Naive thymus-derived CD8-positive, alpha-beta T cell (primary cell): ENCODE measurements at regions not wholly inside any gene's neighbourhood (a gene's known extent, or its start where the extent isn't known, plus 50 kb on each side); places are given as distances from the start of the nearest gene placed in this dataset.
A peak's percentile ranks its signal among the peaks of the same experiment; 100 is the strongest.

ENCODE experiments used
- ATAC-seq, 2 donors: fragments of 150-1000 bp; cut with Tn5 transposase in 1 of 2; sonication (Bioruptor Pico), chemical (Tn5 transposase) in 1 of 2; 1 replicate in 1 of 2; 2 replicates in 1 of 2; pipeline ENCODE4 v1.10.0; 2021; ENCODE audit warnings: mild to moderate bottlenecking in 2 of 2, moderate library complexity in 2 of 2
- POLR2A ChIA-PET: fragments of 350-600 bp; sonication (Branson Sonifier 250); formaldehyde crosslinking; loops from one replicate; lab custom pipeline; 2021; ENCODE audit warnings: antibody characterized with exemption; lab: Charles Lee
- DNase-seq, 10 donors: peaks; one replicate each; pipeline versions ENCODE4 v3.0.0 to v3.0.0-alpha.2; 2020 to 2022
- H3K27ac Mint-ChIP-seq, 10 donors: one replicate each; pipeline ENCODE4 v1.8.0; 2020 to 2022; ENCODE audit warnings: mild to moderate bottlenecking in 10 of 10, mixed read lengths in 10 of 10, moderate library complexity in 4 of 10, inconsistent platforms in 1 of 10
- H3K27me3 Mint-ChIP-seq, 5 donors: one replicate each; pipeline ENCODE4 v1.8.0; 2021 to 2022; ENCODE audit warnings: mixed read lengths in 5 of 5
- H3K36me3 Mint-ChIP-seq, 3 donors: one replicate each; pipeline ENCODE4 v1.8.0; 2020 to 2022; ENCODE audit warnings: mixed read lengths in 3 of 3, mild to moderate bottlenecking in 2 of 3, inconsistent platforms in 1 of 3
- H3K4me1 Mint-ChIP-seq, 4 donors: one replicate each; pipeline ENCODE4 v1.8.0; 2021 to 2022; ENCODE audit warnings: mixed read lengths in 4 of 4
- H3K4me3 Mint-ChIP-seq, 10 donors: one replicate each; pipeline ENCODE4 v1.8.0; 2020 to 2022; ENCODE audit warnings: mild to moderate bottlenecking in 10 of 10, mixed read lengths in 10 of 10, moderate library complexity in 6 of 10, inconsistent platforms in 1 of 10
- H3K9me3 Mint-ChIP-seq, 9 donors: one replicate each; pipeline ENCODE4 v1.8.0; 2020 to 2022; ENCODE audit warnings: mixed read lengths in 9 of 9, mild to moderate bottlenecking in 3 of 9, inconsistent platforms in 1 of 9, moderate library complexity in 1 of 9

DNA sequence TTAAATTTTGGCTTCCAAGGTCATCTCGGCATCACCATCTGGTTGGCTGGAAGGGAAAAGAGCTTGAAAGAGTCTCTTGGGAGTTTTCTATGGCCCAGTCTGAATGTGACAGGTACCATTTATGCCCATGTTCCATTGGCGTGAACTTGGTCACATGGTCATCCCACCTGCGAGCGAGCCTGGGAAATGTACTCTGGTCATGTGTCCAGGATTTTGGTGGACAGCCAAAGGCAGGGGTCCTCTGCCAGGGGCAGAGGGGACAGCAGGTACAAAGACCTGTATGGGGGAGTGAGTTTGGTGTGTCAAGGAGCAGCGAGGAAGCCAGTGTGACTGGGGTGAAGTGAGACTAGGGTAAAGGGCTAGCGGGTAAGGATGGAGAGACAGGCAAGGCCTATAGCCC is 112.6 kb downstream of the CDC5L start:
- no peaks in the 10 kb centered on the region for H3K36me3 Mint-ChIP-seq
- H3K9me3 Mint-ChIP-seq, result peaks cover 0 to 2% (median 0%) of the 10 kb centered on the region in 9 donors
- ATAC-seq, result no peak
- no peak overlapping the region for H3K4me3 Mint-ChIP-seq
- H3K27ac Mint-ChIP-seq, result no peak overlapping the region
- no peaks in the 10 kb centered on the region for H3K4me1 Mint-ChIP-seq
- H3K27me3 Mint-ChIP-seq, result peaks cover 4 to 13% (median 6%) of the 10 kb centered on the region in 5 donors
- DNase-seq, result no peak
- POLR2A ChIA-PET, result no interaction called here

DNA sequence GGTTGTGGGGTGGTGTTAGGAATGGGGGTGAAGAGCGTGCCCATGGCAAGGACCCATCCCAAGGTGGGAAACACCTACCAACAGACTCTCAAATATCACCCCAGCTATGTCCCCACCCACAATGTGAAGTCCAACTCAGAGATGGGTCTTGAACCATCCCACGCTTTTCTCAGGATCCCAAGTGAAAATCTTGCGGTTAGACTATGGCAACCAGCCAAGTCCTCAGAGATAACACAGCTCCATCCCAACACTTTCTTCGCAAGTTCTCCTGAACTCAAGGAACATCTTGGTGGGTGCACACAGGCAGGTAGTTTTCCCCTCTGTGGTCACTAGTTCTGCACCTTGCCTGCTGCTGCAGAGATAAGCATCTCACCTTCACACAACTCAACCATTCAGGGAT is 116.0 kb downstream of the CDC5L start:
- DNase-seq (no peak), ATAC-seq (no peak)
- Mint-ChIP-seq H3K36me3 (no peaks in the 10 kb centered on the region), H3K27ac (no peak overlapping the region), H3K4me1 (no peaks in the 10 kb centered on the region), H3K27me3 (peaks cover 3 to 18% (median 7%) of the 10 kb centered on the region in 5 donors), H3K9me3 (peaks cover 0 to 2% (median 0%) of the 10 kb centered on the region in 9 donors), H3K4me3 (no peak overlapping the region)
- POLR2A ChIA-PET, result interaction anchor here (0.6 kb wide), 1 partner anchor 58 kb away, joined by 3 read pairs; no protein-coding TSS in a partner anchor

DNA sequence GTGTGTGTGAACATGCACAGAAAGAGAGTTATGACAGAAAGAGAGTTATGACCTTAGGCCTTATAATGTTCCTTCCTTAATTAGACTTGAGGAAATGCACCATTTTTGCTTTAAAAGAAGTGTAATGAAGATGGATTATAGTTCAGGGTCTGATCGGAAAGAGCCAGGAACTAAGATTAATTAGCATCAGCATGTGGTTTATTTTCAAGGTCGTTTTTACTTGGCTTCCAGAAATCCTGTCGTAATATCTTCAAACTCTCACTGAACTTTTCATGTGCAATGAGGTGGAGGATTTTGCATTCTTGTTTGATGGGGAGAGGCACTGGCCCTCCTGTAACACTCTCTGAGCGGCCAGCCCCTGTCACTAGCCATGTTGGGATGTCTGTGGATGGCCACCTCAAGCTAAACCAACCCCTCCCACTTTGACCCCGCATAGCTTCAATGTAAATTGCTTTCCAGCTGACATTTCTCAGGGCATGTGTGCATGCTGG is 116.8 kb downstream of the CDC5L start:
- H3K27ac Mint-ChIP-seq, result no peak overlapping the region
- no peaks in the 10 kb centered on the region for H3K4me1 Mint-ChIP-seq
- H3K27me3 Mint-ChIP-seq, result peaks cover 3 to 18% (median 7%) of the 10 kb centered on the region in 5 donors
- DNase-seq (no peak), ATAC-seq (no peak)
- no peak overlapping the region for H3K4me3 Mint-ChIP-seq
- H3K36me3 Mint-ChIP-seq, result peaks cover 0 to 7% (median 0%) of the 10 kb centered on the region in 3 donors
- POLR2A ChIA-PET, result no interaction called here
- peaks cover 0 to 2% (median 0%) of the 10 kb centered on the region in 9 donors for H3K9me3 Mint-ChIP-seq

DNA sequence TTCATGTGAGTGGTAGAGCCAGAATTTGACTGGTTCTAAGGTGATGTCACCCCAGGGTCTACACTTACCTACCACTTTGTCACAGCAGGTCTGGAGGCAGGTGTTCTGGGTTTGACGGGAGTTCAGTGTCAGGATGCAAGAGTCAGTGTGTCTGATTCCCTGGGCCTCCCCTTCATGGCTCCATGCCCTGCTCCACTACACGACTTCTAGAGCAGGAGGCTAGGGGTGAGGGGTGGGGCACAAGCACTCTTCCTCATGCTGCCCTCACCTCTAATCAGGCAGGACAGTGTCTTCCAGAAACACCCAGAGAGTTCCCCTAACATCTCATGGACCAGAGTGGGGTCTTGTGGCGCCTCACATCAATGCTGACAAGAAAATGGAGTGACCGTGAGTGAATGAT is 118.2 kb downstream of the CDC5L start:
- Mint-ChIP-seq H3K27me3 (peaks cover 3 to 18% (median 7%) of the 10 kb centered on the region in 5 donors), H3K27ac (no peak overlapping the region), H3K4me3 (no peak overlapping the region), H3K36me3 (peaks cover 0 to 7% (median 0%) of the 10 kb centered on the region in 3 donors), H3K9me3 (peaks cover 0 to 15% (median 2%) of the 10 kb centered on the region in 9 donors), H3K4me1 (peaks cover 0 to 2% (median 0%) of the 10 kb centered on the region in 4 donors)
- DNase-seq (no peak), ATAC-seq (no peak)
- POLR2A ChIA-PET, result no interaction called here

DNA sequence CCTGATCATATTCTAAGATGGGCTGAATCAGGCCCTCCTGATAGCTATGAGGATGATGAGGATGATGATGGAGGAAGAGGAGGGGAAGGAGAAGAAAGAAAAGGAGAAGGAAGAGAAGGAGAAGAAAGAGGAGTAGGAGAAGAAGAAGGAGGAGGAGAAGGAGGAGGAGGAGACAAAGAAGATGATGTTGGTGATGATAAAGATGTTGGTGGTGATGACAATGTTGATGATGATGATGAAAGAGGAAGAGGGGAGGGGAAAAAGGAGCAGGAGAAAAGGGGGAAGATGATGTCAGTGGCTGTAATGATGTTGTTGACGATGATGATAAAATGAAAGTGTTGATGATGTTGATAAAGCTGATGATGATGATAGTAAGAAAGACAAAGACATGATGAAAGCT is 119.5 kb downstream of the CDC5L start:
- no peak overlapping the region for H3K27ac Mint-ChIP-seq
- peaks cover 0 to 7% (median 0%) of the 10 kb centered on the region in 3 donors for H3K36me3 Mint-ChIP-seq
- H3K4me3 Mint-ChIP-seq, result no peak overlapping the region
- peaks cover 0 to 2% (median 0%) of the 10 kb centered on the region in 4 donors for H3K4me1 Mint-ChIP-seq
- ATAC-seq (no peak), DNase-seq (no peak)
- H3K27me3 Mint-ChIP-seq, result peaks cover 3 to 18% (median 7%) of the 10 kb centered on the region in 5 donors
- peaks cover 0 to 23% (median 2%) of the 10 kb centered on the region in 9 donors for H3K9me3 Mint-ChIP-seq
- POLR2A ChIA-PET, result no interaction called here

DNA sequence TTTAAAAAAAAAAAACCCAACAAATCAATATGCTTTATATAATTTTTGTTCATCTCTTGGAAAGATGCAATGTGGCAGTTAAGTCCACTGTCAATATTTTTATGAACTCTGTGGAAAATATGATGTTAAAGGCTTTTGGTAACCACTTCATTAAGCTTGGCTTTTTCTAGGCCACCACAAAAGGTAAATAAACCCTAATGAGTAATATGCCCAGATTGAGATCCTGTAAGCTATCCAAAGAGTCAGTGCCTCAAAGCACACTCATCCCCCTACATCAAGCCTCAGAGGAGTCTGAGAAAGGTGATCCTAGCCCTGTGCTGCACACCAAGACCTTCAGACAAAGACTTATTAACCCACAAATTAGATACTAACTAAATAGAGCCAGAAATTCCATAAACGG is 121.1 kb downstream of the CDC5L start:
- no peak overlapping the region for H3K4me3 Mint-ChIP-seq
- H3K27ac Mint-ChIP-seq, result no peak overlapping the region
- H3K27me3 Mint-ChIP-seq, result peaks cover under 1 to 18% (median 7%) of the 10 kb centered on the region in 5 donors
- peaks cover 0 to 7% (median 0%) of the 10 kb centered on the region in 3 donors for H3K36me3 Mint-ChIP-seq
- H3K4me1 Mint-ChIP-seq, result peaks cover 0 to 2% (median 0%) of the 10 kb centered on the region in 4 donors
- ATAC-seq (no peak), DNase-seq (no peak)
- POLR2A ChIA-PET, result no interaction called here
- peaks cover 0 to 23% (median 2%) of the 10 kb centered on the region in 9 donors for H3K9me3 Mint-ChIP-seq

DNA sequence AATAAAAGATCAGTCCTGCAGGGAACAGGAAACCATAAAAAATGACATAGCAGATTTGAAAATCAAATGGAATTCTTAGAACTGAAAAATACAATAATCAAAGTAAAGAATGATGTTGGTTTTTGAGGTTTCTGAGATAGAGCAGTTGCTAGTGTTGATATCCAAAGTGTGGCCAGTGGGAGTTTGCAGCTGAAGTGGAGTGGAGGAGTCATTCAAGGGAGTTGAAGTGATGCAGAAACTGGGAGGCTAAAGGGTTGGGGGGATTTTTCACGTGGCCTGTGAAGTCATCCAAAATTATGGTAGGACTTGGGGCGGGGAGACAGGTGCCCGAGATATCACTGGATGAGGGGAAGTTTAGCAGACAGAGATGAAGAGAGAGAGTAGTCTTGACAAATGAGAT is 123.6 kb downstream of the CDC5L start:
- H3K9me3 Mint-ChIP-seq, result peaks cover 0 to 23% (median 2%) of the 10 kb centered on the region in 9 donors
- POLR2A ChIA-PET, result no interaction called here
- H3K27me3 Mint-ChIP-seq, result peaks cover 0 to 6% (median 1%) of the 10 kb centered on the region in 5 donors
- no peak for DNase-seq
- H3K4me3 Mint-ChIP-seq, result no peak overlapping the region
- no peak for ATAC-seq
- peaks cover 0 to 7% (median 0%) of the 10 kb centered on the region in 3 donors for H3K36me3 Mint-ChIP-seq
- peaks cover 0 to 2% (median 0%) of the 10 kb centered on the region in 4 donors for H3K4me1 Mint-ChIP-seq
- peak overlapping the region in 1 of 10 donors; percentile 8 for H3K27ac Mint-ChIP-seq

DNA sequence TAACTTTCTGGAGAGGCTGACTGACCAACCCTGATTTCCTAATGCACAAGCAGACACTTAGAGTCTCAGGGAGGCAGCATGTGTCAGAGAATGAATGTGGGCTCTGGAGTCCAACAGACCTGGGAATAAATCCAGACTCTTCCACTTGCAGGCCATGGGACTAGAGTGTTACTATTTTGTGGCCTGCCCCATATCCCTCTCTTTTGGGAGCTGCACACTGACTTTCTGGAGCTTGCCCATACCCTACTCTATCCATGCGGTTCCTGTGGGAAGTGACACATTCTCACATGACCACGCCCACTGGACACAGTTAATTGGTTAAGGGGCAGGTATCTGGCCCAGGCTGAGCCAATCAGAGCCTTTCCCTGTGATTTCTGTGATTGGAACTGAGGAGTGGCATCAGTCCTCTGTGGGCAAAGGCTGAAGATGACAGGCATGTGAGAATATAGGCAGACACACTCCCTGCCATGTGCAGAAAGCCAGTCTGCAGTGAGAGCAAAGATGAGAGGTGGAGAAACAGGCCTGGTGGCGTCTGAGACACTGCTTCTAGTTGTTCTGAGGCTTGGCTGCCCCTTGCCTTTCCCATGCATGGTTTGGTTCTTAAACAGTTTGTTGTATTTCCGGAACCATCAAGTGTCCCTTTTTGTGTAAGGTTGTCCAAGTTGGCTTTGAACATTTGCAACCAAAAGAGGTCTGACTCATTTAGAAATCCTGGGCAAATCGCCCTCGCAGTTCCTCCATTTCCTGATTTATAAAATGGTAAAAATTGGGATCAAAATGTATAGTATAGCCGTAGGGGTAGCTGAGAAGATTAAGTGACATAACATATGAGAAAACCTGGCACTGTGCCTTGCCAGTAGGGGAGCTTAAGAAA is 125.6 kb downstream of the CDC5L start:
- no peaks in the 10 kb centered on the region for H3K27me3 Mint-ChIP-seq
- peaks cover 0 to 7% (median 0%) of the 10 kb centered on the region in 3 donors for H3K36me3 Mint-ChIP-seq
- no peak overlapping the region for H3K27ac Mint-ChIP-seq
- H3K9me3 Mint-ChIP-seq, result peaks cover 0 to 24% (median 5%) of the 10 kb centered on the region in 9 donors
- H3K4me1 Mint-ChIP-seq, result peaks cover 0 to 2% (median 0%) of the 10 kb centered on the region in 4 donors
- no peak overlapping the region for H3K4me3 Mint-ChIP-seq
- POLR2A ChIA-PET, result no interaction called here
- no peak for DNase-seq
- no peak for ATAC-seq

DNA sequence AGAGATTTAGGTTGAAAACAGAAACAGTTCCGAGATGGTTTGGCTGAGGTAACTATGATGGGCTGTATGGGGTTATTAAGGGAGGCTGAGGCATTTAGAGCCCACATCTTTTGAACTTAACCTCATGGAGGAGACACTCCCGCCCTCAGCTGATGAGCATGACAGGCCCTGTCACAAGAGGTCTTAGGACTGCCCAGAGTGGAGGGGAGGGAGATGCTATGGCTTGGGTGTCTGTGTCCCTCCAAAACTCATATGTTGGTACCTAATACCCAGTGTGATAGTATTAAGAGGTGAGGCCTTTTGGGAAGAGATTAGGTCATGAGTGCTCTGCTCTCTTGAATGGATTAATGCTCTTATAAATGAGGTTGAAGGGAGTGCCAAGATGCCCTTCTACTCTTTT is 126.6 kb downstream of the CDC5L start:
- Mint-ChIP-seq H3K27me3 (peaks cover 0 to 5% (median 0%) of the 10 kb centered on the region in 5 donors), H3K36me3 (peaks cover 0 to 11% (median 0%) of the 10 kb centered on the region in 3 donors), H3K4me1 (peaks cover 0 to 2% (median 0%) of the 10 kb centered on the region in 4 donors), H3K27ac (no peak overlapping the region), H3K4me3 (no peak overlapping the region), H3K9me3 (peaks cover 5 to 34% (median 12%) of the 10 kb centered on the region in 9 donors)
- DNase-seq (no peak), ATAC-seq (no peak)
- POLR2A ChIA-PET, result no interaction called here

DNA sequence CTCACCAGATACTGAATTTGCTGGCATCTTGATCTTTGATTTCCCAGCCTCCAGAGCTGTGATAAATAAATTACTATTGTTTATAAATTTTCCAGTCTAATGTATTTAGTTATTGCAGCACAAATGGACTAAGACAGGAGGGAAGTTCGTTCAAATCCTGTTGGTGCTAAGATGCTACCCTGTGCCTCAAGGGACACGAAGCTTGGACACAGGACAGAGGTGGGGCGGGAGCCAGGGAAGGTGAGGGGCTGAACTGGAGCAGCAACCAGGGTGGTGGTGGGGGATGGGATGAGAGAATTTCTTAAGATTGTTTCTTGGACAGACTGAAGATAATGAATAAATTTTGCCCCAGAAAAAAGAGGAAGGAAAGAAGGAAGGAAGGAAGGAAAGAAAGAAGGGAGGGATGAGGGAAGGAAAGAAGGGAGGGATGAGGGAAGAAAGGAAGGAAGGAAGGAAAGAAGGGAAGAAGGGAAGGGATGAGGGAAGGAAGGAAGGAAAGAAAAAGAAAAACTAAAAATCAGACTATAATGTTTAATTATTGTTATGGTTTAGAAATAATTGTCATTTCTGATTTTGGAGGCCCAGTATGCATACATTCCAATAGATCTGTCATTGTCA is 127.2 kb downstream of the CDC5L start:
- no peak overlapping the region for H3K27ac Mint-ChIP-seq
- ATAC-seq (no peak), DNase-seq (no peak)
- POLR2A ChIA-PET, result no interaction called here
- no peak overlapping the region for H3K4me3 Mint-ChIP-seq
- H3K27me3 Mint-ChIP-seq, result peaks cover 0 to 5% (median 0%) of the 10 kb centered on the region in 5 donors
- H3K36me3 Mint-ChIP-seq, result peaks cover 0 to 15% (median 0%) of the 10 kb centered on the region in 3 donors
- H3K4me1 Mint-ChIP-seq, result peaks cover 0 to 2% (median 0%) of the 10 kb centered on the region in 4 donors
- peaks cover 6 to 35% (median 16%) of the 10 kb centered on the region in 9 donors for H3K9me3 Mint-ChIP-seq

DNA sequence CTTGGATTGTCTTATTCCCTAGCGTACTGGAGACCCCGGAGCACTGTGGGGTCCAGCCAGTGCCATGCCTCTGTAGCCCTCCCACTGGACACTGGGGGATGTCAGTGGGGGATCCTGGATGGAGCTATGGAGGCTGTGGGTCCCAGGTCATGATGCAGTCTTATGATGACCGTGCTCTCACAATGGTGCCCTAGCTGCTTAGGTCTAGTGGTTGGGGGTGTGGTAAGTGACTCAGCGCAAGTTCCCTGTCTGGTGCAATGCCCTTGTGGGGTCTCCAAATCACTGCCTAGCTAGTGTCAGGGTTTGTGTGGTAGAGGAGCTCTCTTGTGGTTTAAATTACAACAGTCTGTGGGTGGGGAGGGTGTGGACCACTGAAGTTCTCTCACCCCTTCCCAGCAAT is 135.4 kb downstream of the CDC5L start:
- DNase-seq (no peak), ATAC-seq (no peak)
- Mint-ChIP-seq H3K27me3 (peaks cover 3 to 32% (median 22%) of the 10 kb centered on the region in 5 donors), H3K9me3 (peaks cover 18 to 46% (median 29%) of the 10 kb centered on the region in 9 donors), H3K4me3 (no peak overlapping the region), H3K36me3 (peaks cover 0 to 41% (median 7%) of the 10 kb centered on the region in 3 donors), H3K4me1 (peaks cover 5 to 14% (median 10%) of the 10 kb centered on the region in 4 donors), H3K27ac (no peak overlapping the region)
- POLR2A ChIA-PET, result no interaction called here

DNA sequence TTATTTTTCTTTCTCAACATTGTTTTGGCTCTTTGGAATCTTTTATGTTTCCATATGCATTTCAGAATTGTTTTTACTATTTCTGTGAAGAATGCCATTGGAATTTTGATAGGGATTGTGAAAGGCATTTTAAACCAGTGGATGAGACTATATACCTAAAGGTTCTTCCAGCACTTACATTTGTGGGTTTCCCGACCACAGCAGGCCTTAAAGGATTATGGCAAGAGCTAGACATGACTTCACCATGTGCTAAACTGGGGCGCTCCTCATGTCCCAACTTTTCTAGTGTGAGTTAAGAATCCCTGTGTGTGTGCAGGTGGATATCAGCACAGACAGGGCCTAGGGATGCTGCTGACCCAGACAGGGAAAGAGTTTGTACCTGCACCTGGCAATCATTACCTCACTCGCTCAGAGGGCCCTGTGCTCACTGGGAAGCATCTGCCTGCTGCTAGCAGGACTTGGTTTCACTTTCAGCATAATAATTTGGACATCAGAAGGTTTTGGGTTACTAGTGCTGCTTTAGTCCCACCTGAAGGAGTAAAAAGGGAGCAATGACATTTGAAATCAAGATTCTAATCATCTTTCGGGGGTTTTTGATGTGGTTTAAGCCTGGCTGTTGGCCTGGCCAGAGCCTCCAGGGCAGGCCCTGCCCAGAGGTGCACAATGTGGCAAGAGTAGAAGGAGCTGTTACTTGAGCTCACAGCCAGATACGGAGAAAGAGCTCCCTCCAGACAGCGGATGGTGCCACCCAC is 137.1 kb downstream of the CDC5L start:
- Mint-ChIP-seq H3K4me1 (peaks cover 9 to 18% (median 14%) of the 10 kb centered on the region in 4 donors), H3K27ac (no peak overlapping the region), H3K36me3 (peaks cover 0 to 26% (median 7%) of the 10 kb centered on the region in 3 donors), H3K27me3 (peaks cover 7 to 34% (median 26%) of the 10 kb centered on the region in 5 donors), H3K9me3 (peaks cover 9 to 30% (median 17%) of the 10 kb centered on the region in 9 donors), H3K4me3 (peak overlapping the region in 1 of 10 donors; percentile 18)
- no peak for ATAC-seq
- POLR2A ChIA-PET, result no interaction called here
- DNase-seq, result no peak
